IMR-90 (cell line): ENCODE measurements at regions not wholly inside any gene's neighbourhood (a gene's known extent, or its start where the extent isn't known, plus 50 kb on each side); places are given as distances from the start of the nearest gene placed in this dataset.

Experiments
- CTCF ChIP-seq: conservative IDR thresholded peaks from 2 replicates; pipeline ENCODE4 v1.5.1; 2012; ENCODE audit warnings: mild to moderate bottlenecking, low read depth, low read length, improper control_type of control experiment
- POLR2A ChIP-seq: IDR thresholded peaks from 2 replicates; pipeline ENCODE4 v1.6.1; 2012; ENCODE audit warnings: mild to moderate bottlenecking, low read depth, low read length
- USF2 ChIP-seq: fragments of 150-350 bp; IDR thresholded peaks from 2 replicates; pipeline ENCODE4 v1.6.1; 2017; ENCODE audit warnings: mild to moderate bottlenecking, antibody characterized with exemption, low read length, low read depth

DNA sequence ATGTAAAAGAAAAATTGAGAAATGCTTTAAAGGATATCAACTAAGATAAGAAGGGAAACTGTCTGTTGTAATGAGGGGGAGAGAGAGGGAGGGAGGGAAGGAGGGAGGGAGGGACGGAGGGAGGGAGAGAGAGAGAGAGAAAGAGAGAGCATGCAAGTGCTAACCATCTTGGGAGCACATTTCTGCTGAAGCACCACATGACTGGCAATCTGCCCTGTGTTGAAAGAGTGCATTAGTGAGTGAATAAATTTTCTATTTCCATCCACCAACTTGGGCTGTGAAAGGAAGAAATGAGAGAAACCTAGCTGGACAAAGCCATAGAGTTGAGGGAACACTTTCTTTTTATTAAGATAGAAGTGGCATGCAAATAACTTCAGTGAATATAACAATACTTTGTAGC, 110.7 kb downstream of the TMX3 start:
- TF ChIP-seq CTCF, result no peak
- no peak for TF ChIP-seq USF2
- no peak for TF ChIP-seq POLR2A
